Muscle of leg (tissue), 3 donors: ENCODE measurements at regions not wholly inside any gene's neighbourhood (a gene's known extent, or its start where the extent isn't known, plus 50 kb on each side); places are given as distances from the start of the nearest gene placed in this dataset.

Experiments
- DNase-seq: peaks from one replicate; pipeline ENCODE4 v3.0.0; 2013
- H3K27ac ChIP-seq: one replicate; pipeline ENCODE4 v1.5.1; 2013; ENCODE audit warnings: mild to moderate bottlenecking, low read length, control low read depth
- H3K27me3 ChIP-seq: one replicate; pipeline ENCODE4 v1.6.1; 2013; ENCODE audit warnings: low read length; ENCODE audit not compliant: control insufficient read depth, insufficient read depth
- H3K36me3 ChIP-seq: one replicate; pipeline ENCODE4 v1.6.1; 2013; ENCODE audit warnings: low read length; ENCODE audit not compliant: control insufficient read depth, insufficient read depth
- H3K4me1 ChIP-seq: one replicate; pipeline ENCODE4 v1.6.1; 2013; ENCODE audit warnings: low read length; ENCODE audit not compliant: control insufficient read depth, insufficient read depth
- H3K4me3 ChIP-seq: one replicate; pipeline ENCODE4 v1.5.1; 2013; ENCODE audit warnings: low read length, control low read depth
- H3K9me3 ChIP-seq: replicated peaks from 2 replicates; pipeline ENCODE4 v1.6.1; 2013; ENCODE audit warnings: low read depth, low read length; ENCODE audit not compliant: control insufficient read depth
- WGBS: methylation state at CpG from one replicate; pipeline ENCODE4 v1.1.5; 2013; ENCODE audit warnings: missing lambda C conversion rate; ENCODE audit not compliant: insufficient coverage; 5-methylcytosine and 5-hydroxymethylcytosine counted together

- DNase-seq, result no peak
- Histone ChIP-seq H3K4me1 (no peaks in the 10 kb centered on the region), H3K27ac (no peak overlapping the region), H3K27me3 (no peaks in the 10 kb centered on the region), H3K36me3 (no peaks in the 10 kb centered on the region), H3K9me3 (no peaks in the 10 kb centered on the region), H3K4me3 (no peak overlapping the region)
- 36% methylated on average over 2 of the region's 5 CpGs for WGBS
Measured at GRCh38 chr9:2497666-2498400, 123.8 kb upstream of the VLDLR start.

DNA sequence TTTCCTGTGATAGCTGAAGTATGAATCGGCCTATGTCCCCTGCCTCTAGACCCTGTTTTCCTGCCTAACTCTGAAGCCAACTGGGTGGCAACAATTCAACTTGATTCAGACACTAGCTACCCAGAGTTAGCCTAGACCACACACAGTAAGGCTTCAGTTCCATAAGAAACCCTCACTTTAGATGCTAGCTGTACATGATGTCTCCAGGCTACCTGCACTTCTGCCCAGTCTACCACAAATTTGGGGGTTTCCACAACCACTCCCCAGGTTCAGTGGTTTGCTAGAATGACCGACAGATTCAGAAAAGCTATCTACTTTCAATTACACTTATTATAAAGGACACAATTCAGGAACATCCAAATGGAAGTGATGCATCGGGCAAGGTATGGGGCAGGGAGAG lies 119.4 kb upstream of the VLDLR start:
- H3K36me3 ChIP-seq, result no peaks in the 10 kb centered on the region
- H3K9me3 ChIP-seq, result no peaks in the 10 kb centered on the region
- DNase-seq, result no peak
- H3K4me1 ChIP-seq, result no peaks in the 10 kb centered on the region
- WGBS, result no CpG with 5 or more reads among the region's 3 CpGs
- no peak overlapping the region for H3K27ac ChIP-seq
- H3K4me3 ChIP-seq, result no peak overlapping the region
- no peaks in the 10 kb centered on the region for H3K27me3 ChIP-seq

- no peak overlapping the region for H3K27ac ChIP-seq
- WGBS, result 63% methylated on average over 1 of the region's 2 CpGs
- no peak for DNase-seq
Measured at GRCh38 chr9:2502760-2503159, 118.8 kb upstream of the VLDLR start.

GRCh38 chr9:2506321-2506720 lies 115.3 kb upstream of the VLDLR start:
- H3K9me3 ChIP-seq, result no peaks in the 10 kb centered on the region
- no peak overlapping the region for H3K4me3 ChIP-seq
- no peak overlapping the region for H3K27ac ChIP-seq
- H3K27me3 ChIP-seq, result no peaks in the 10 kb centered on the region
- DNase-seq, result no peak
- no peaks in the 10 kb centered on the region for H3K4me1 ChIP-seq
- 71% methylated on average over 2 of the region's 3 CpGs for WGBS
- no peaks in the 10 kb centered on the region for H3K36me3 ChIP-seq

More at GRCh38 chr9:2502760-2503159, 118.8 kb upstream of the VLDLR start:
- H3K4me3 ChIP-seq, result no peak overlapping the region
- H3K27me3 ChIP-seq, result no peaks in the 10 kb centered on the region
- no peaks in the 10 kb centered on the region for H3K4me1 ChIP-seq
- no peaks in the 10 kb centered on the region for H3K9me3 ChIP-seq
- H3K36me3 ChIP-seq, result no peaks in the 10 kb centered on the region

DNA sequence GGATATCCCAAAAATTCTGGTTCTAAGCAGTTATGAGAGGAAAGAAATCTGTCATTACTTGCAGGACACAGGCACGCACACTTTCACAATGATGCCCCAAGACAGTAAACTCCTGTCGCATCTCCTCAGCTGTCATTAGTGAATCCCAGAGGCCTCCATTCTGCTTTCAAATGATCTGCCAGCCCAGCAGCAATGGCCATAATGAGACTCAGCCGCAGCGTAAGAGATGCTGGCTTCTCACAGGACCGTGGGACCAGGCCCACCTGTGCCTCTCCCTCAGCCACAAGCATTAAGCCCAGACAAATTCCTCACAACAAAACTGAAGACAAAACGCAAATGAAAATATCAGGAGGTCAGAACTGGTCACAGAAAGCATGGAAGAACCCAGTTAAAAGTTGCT lies 98.0 kb upstream of the VLDLR start:
- H3K36me3 ChIP-seq, result no peaks in the 10 kb centered on the region
- no peaks in the 10 kb centered on the region for H3K4me1 ChIP-seq
- H3K9me3 ChIP-seq, result no peaks in the 10 kb centered on the region
- H3K4me3 ChIP-seq, result no peak overlapping the region
- 58% methylated on average over 4 of the region's 6 CpGs for WGBS
- H3K27ac ChIP-seq, result no peak overlapping the region
- DNase-seq, result no peak
- no peaks in the 10 kb centered on the region for H3K27me3 ChIP-seq

GRCh38 chr9:2524601-2525000 lies 97.0 kb upstream of the VLDLR start:
- no peak for DNase-seq
- 30% methylated on average over 1 of the region's 3 CpGs for WGBS
- Histone ChIP-seq H3K27ac (no peak overlapping the region), H3K4me3 (no peak overlapping the region), H3K27me3 (no peaks in the 10 kb centered on the region), H3K4me1 (no peaks in the 10 kb centered on the region), H3K36me3 (no peaks in the 10 kb centered on the region), H3K9me3 (no peaks in the 10 kb centered on the region)

- H3K4me1 ChIP-seq, result no peaks in the 10 kb centered on the region
- H3K36me3 ChIP-seq, result no peaks in the 10 kb centered on the region
- no peak overlapping the region for H3K4me3 ChIP-seq
- H3K9me3 ChIP-seq, result no peaks in the 10 kb centered on the region
- no peaks in the 10 kb centered on the region for H3K27me3 ChIP-seq
- no peak overlapping the region for H3K27ac ChIP-seq
- no CpG with 5 or more reads among the region's 2 CpGs for WGBS
- no peak for DNase-seq
Measured at GRCh38 chr9:2525147-2525546, 96.4 kb upstream of the VLDLR start.

- DNase-seq, result no peak
- Histone ChIP-seq H3K4me1 (no peaks in the 10 kb centered on the region), H3K36me3 (no peaks in the 10 kb centered on the region), H3K9me3 (no peaks in the 10 kb centered on the region), H3K4me3 (no peak overlapping the region), H3K27ac (no peak overlapping the region), H3K27me3 (no peaks in the 10 kb centered on the region)
- WGBS, result no CpG with 5 or more reads among the region's 2 CpGs
Measured at GRCh38 chr9:2526071-2526828, 95.3 kb upstream of the VLDLR start.

GRCh38 chr9:2531481-2531880 lies 90.1 kb upstream of the VLDLR start:
- H3K36me3 ChIP-seq, result no peaks in the 10 kb centered on the region
- H3K27me3 ChIP-seq, result no peaks in the 10 kb centered on the region
- no peak overlapping the region for H3K4me3 ChIP-seq
- DNase-seq, result no peak
- WGBS, result 90% methylated on average over 2 of the region's 4 CpGs
- no peaks in the 10 kb centered on the region for H3K9me3 ChIP-seq
- H3K27ac ChIP-seq, result no peak overlapping the region
- H3K4me1 ChIP-seq, result no peaks in the 10 kb centered on the region

- no peaks in the 10 kb centered on the region for H3K9me3 ChIP-seq
- DNase-seq, result no peak
- no peaks in the 10 kb centered on the region for H3K27me3 ChIP-seq
- 80% methylated on average over 1 of the region's 2 CpGs for whole genome bisulfite sequencing
- no peak overlapping the region for H3K4me3 ChIP-seq
- no peaks in the 10 kb centered on the region for H3K4me1 ChIP-seq
- no peaks in the 10 kb centered on the region for H3K36me3 ChIP-seq
- no peak overlapping the region for H3K27ac ChIP-seq
Measured at GRCh38 chr9:2536511-2536910, 85.1 kb upstream of the VLDLR start.
